ENCODE measurements at regions not wholly inside any gene's neighbourhood (a gene's known extent, or its start where the extent isn't known, plus 50 kb on each side); places are given as distances from the start of the nearest gene placed in this dataset.

DNA sequence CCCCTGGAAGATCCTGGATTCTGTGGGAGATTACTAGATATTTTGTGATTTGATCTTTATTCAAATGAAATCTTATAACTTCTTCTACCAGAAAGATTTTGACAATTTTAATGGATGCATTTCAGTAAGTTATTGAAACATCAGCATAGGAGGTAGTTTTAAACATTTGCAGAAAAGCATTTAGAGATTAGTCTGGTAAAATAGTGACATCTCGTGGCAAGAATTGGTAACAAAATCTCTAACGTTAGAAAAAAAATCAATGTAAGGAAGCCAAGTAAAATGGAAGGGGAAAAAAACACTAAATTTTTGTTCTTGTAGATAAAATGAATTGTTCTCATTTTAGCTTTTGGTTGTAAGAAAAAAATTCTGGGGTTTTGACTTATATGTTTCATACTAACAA, 73.3 kb downstream of the TASL start:
- DNase-seq (ENCODE audit: low spot score): peak; percentile 2

DNA sequence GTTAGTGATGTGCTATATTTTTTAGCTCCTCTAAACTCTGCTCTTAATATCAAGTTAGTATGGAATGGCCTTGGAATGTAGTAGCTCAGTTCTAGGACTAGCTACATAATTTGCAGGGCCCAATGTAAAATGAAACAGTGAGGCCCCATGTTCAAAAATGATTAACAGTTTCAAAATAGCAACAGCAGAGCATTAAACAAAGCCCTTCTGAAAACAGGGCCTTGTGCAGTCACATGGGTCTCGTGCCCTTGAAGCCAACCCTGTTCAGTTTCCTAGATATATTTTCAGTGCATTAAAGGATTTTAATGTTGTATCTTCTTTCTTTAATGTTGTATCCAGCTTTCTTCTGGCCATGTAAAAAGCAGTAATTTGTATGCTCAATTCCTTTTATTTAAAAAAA, 82.1 kb downstream of the TASL start:
- DNase-seq (ENCODE audit: low spot score): no peak

DNA sequence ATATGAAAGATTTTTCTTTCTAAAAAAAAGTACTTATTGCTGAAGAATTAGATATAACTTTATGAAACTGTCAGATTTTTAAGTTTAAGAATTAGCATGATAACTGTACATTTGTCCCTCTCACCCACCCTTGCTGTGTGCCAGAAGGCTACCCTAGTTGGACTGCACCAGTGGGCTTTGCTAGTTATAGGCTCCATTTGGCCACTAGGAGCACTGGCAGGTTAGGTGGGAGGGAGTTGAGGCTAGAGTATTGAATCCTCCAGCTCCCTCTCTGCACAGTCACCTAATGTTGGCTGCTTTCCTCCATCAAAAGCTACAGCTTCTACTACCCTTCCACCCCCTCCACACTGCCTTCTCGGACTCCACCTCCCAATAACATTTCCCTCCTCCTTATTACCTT, 84.2 kb downstream of the TASL start:
- no peak for DNase-seq (ENCODE audit: low spot score)

DNA sequence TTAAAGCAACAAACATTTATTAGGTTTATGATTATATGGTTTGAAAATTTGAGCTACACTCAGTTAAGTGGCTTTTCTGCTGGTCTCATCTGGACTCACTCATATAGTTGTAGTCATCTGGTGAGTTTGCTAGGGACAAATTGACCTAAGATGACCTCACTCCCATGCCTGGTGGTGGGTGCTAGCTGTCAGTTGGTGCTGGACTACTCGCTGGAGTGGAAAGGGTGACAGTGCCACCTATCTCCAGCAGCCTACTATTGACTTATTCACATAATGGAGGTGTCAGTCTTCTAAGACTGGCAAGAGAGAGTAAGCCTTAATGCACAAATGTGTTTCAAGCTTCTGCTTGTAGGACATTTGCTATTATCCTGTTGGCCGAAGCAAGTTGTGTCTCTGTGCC, 88.2 kb downstream of the TASL start:
- DNase-seq (ENCODE audit: low spot score): no peak

DNA sequence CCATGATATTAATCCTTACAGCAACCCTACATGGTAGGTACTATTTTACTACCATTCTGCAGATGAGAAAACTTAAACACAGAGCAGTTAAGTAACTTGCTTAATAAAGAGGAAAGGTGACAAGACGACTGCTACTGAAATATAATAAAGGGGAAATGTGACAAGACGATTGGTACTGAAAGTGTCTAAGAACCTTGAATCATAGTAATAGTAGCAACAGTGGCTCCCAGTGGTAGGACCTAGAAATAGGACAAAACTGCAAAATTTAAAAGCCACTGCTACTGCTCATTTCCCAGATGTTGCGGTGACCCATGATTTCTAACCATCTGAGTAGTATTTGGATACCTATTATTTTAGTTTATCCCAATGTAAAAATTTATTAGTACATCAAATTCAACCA, 89.5 kb downstream of the TASL start:
- DNase-seq (ENCODE audit: low spot score): no peak

DNA sequence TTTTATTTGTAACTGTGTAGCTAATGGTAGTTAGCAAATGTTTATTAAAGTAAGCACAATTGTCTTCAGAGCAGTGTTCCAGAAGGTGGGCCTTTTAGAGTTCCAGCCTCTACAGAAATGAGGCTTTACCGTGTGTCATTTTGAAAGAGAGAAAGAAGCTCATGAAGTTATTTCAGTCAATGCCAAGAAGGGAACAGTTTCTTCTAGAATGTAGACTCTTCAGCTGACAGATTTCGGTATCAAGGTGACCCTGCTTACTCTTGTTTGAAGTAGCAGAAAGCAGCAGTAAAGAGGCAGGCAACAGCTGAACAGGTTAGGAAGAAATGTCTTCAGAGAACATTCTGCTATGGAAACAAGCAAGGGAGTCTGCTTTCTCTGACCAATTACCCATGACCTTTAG, 93.6 kb downstream of the TASL start:
- DNase-seq (ENCODE audit: low spot score): no peak

DNA sequence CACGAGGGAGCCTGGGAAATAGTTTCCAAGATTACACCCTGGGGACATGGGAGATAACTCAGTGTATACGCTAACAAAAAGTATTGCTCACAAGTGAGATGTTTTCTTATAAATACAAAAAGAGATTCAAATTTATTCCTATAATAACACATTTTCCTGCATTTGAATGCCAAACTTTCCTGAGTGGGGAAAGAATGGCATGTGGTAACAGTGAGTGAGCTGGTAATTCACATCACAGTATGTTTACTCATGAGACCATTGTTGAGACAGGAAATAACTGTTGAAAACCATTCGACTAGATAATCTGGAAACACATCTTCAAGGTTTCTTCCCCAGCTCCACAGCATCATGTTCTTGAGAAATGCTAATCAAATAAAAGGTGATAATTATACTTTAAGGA, 109.1 kb downstream of the TASL start:
- no peak for DNase-seq (ENCODE audit: low spot score)
